HUES6 (cell line): ENCODE measurements at regions not wholly inside any gene's neighbourhood (a gene's known extent, or its start where the extent isn't known, plus 50 kb on each side); places are given as distances from the start of the nearest gene placed in this dataset.

ENCODE experiments used
- H3K27ac ChIP-seq: 2 replicates; pipeline ENCODE4 v1.7.0; 2013; ENCODE audit warnings: low read depth, mild to moderate bottlenecking, low read length, inconsistent platforms
- H3K27me3 ChIP-seq: 2 replicates; pipeline ENCODE4 v1.6.1; 2013; ENCODE audit warnings: low read length; ENCODE audit not compliant: control insufficient read depth, insufficient read depth
- H3K36me3 ChIP-seq: 2 replicates; pipeline ENCODE4 v1.6.1; 2013; ENCODE audit warnings: low read length; ENCODE audit not compliant: control insufficient read depth, insufficient read depth
- H3K4me1 ChIP-seq: 2 replicates; pipeline ENCODE4 v1.6.1; 2013; ENCODE audit warnings: low read length; ENCODE audit not compliant: control insufficient read depth, insufficient read depth
- H3K4me3 ChIP-seq: 2 replicates; pipeline ENCODE4 v1.5.1; 2013; ENCODE audit warnings: low read depth, low read length
- H3K9ac ChIP-seq: one replicate; pipeline ENCODE4 v1.6.1; 2013; ENCODE audit warnings: mild to moderate bottlenecking, low read length
- H3K9me3 ChIP-seq: 2 replicates; pipeline ENCODE4 v1.6.1; 2013; ENCODE audit warnings: low read depth, low read length; ENCODE audit not compliant: control insufficient read depth, insufficient read depth

DNA sequence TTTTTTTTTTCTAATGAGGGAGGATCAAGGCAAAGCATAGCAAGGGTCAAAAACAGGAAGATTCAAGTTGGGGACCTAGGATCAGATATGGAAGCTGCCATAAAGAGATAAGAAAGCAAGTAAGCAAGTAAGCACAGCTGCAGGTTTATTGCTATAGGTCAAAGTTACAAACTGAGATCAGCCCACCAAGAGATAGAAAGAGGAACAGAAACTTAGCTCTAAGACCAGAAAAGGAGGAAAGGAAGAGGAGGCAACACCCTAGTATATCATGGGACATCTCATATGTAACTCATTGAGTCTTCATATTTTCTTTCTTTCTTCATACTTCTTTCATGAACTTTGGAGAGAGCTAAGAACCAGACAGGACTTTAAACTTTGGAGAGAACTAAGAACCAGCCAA, 295.9 kb upstream of the CRIM1 start:
- Histone ChIP-seq H3K9ac (no peak overlapping the region), H3K4me1 (peaks cover 10% of the 10 kb centered on the region; the same call in 1 of the 2 replicates), H3K36me3 (no peaks in the 10 kb centered on the region), H3K27me3 (no peaks in the 10 kb centered on the region), H3K9me3 (no peaks in the 10 kb centered on the region), H3K4me3 (no peak overlapping the region), H3K27ac (no peak overlapping the region)

DNA sequence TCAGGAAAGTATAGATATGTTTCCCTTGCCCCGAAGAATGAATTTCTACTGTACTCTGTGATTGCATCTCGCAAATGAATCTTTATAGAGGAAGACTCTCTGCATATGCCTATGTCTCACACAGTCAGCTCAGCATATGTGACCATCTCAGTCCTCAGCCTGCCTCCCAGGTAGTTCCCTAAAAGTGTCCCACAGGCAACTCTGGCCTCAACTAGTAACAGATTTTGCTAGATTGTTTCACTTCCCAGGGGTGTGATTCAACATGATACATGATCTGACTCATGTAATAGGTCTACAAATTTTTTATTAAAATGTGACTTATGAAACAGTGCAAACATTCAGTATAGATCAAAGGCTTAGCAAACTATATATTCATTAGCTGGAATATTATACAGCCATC, 296.6 kb upstream of the CRIM1 start:
- Histone ChIP-seq H3K9me3 (no peaks in the 10 kb centered on the region), H3K27ac (no peak overlapping the region)

DNA sequence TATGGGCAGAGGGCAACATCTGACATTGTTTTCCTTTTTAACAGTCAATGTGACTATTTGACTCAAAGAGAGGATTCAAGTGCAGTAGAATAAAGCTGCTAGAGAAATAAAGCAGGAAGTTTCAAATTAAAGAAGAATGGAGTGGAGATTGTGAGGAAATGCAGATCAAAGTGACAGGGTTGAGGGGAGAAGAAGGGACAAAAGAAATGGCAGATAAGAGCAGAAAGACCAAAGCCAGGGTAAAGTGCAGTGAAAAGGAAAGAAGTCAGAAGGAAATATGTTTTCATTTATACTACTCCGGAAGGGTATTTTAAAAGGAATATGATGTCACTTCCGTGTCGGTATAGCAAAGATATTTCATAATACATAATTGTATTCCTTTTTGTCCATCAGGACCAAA, 297.5 kb upstream of the CRIM1 start:
- Histone ChIP-seq H3K4me1 (peaks cover 10% of the 10 kb centered on the region; the same call in 1 of the 2 replicates), H3K9me3 (no peaks in the 10 kb centered on the region), H3K9ac (no peak overlapping the region), H3K4me3 (no peak overlapping the region), H3K36me3 (no peaks in the 10 kb centered on the region), H3K27me3 (no peaks in the 10 kb centered on the region), H3K27ac (no peak overlapping the region)

More for the DNA sequence above, 296.6 kb upstream of the CRIM1 start:
- H3K9ac ChIP-seq = no peak overlapping the region
- no peak overlapping the region for H3K4me3 ChIP-seq
- H3K36me3 ChIP-seq = no peaks in the 10 kb centered on the region
- H3K4me1 ChIP-seq = peaks cover 10% of the 10 kb centered on the region; the same call in 1 of the 2 replicates
- no peaks in the 10 kb centered on the region for H3K27me3 ChIP-seq

DNA sequence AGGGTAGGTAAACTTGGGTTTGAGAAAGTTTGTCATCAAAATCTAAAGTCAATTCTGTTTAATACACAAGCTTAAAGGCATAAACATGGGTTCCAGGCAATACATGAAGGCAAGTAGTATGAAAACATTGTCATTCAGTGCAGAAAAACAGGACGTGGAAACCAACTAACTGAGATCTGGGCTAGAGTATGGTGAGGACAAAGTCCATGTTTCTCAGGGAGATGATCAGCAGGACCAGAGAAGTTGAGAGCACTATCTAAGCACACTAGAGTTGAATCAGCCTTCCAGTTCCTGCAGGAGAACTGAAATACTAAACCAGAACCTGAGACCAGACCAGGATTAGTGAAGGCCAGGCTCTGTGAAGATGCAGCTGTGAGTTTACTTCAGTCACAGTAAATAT, 302.8 kb upstream of the CRIM1 start:
- Histone ChIP-seq H3K27me3 (no peaks in the 10 kb centered on the region), H3K9me3 (0 out of 2 replicates have a peak, but pooled peaks cover 3% of the 10 kb centered on the region), H3K27ac (no peak overlapping the region), H3K4me3 (no peak overlapping the region), H3K4me1 (peaks cover under 1% of the 10 kb centered on the region; the same call in 1 of the 2 replicates), H3K9ac (no peak overlapping the region), H3K36me3 (no peaks in the 10 kb centered on the region)

DNA sequence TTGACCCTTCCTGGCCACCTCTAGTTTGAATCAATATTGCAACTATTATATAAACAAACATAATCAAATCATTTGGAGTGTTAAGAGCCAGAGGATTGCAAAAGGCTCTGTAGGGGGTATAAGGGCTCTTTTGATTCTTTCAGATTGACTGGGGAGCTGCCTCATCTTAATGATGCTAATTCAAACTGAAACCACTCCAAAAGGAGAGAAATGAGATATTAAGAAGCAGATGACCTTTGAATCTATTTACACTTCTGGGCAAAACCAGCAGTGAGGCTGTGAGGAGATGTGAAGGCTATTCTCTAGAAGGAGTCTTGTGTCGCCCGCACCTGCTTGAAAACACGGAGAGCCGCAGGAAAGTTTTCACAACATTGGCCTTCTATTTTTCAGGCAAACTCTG, 311.2 kb upstream of the CRIM1 start:
- no peak overlapping the region for H3K9ac ChIP-seq
- H3K27ac ChIP-seq = no peak overlapping the region
- no peaks in the 10 kb centered on the region for H3K4me1 ChIP-seq
- no peaks in the 10 kb centered on the region for H3K27me3 ChIP-seq
- no peak overlapping the region for H3K4me3 ChIP-seq
- H3K36me3 ChIP-seq = no peaks in the 10 kb centered on the region
- 0 out of 2 replicates have a peak, but pooled peaks cover 3% of the 10 kb centered on the region for H3K9me3 ChIP-seq

DNA sequence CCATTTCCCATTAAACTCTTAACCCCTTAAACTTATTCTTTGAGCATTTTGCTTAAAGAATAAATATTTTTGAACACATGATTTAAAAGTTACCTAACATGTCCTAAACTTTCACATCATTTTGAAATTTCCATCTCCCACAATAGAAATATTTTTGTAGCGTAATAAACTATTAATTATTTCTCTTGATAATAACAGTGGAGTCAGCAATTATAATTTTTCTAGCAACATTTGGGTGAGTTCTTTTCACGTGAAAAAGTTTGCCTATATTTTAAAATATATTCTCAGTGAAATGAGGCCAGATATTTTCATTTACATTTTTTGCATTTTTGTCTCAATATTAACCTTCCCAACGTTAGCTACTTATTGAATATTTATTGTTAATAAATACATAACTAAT, 320.4 kb upstream of the CRIM1 start:
- H3K4me3 ChIP-seq = no peak overlapping the region
- no peaks in the 10 kb centered on the region for H3K4me1 ChIP-seq
- H3K9ac ChIP-seq = no peak overlapping the region
- no peaks in the 10 kb centered on the region for H3K9me3 ChIP-seq
- H3K36me3 ChIP-seq = no peaks in the 10 kb centered on the region
- no peak overlapping the region for H3K27ac ChIP-seq
- no peaks in the 10 kb centered on the region for H3K27me3 ChIP-seq

DNA sequence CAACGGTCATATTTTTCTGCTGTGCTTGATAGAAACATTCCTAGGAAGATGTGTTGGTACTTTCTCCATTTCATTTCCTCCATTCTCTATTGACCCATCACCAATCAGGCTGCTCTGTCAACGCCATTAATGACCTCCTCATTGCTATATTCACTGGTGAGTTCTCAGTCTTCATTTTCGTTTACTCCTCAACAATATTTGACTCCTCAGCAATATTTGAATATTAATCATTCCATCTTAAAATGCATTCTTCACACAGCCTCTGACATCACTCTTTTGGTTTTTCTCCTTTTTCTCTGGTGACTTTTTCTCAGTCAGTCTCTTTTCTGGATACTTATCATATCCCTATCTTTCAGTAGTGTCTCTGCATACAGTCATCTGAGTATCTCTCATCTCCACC, 323.5 kb upstream of the CRIM1 start:
- Histone ChIP-seq H3K36me3 (no peaks in the 10 kb centered on the region), H3K27ac (no peak overlapping the region), H3K27me3 (no peaks in the 10 kb centered on the region), H3K4me3 (no peak overlapping the region), H3K9ac (no peak overlapping the region), H3K9me3 (no peaks in the 10 kb centered on the region), H3K4me1 (no peaks in the 10 kb centered on the region)

DNA sequence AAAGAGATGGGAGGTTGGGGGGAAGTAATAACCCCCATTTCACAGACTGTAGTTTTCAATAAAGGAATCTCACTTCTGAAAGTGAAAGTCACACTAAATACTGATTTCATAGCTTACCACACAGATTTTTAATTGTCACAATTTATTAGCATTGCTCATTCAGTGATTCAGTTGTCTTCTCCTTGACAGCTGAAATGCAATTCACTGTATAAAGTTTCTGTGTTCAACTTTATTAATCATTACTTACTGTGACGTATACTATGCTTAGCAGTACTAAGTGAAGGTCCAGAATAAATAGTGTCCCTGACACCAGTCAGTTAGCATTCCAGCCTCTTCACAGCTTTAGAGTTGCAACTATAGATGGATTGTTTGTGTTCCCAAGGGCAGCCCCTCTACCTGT, 324.1 kb upstream of the CRIM1 start:
- Histone ChIP-seq H3K4me3 (no peak overlapping the region), H3K27me3 (no peaks in the 10 kb centered on the region)

DNA sequence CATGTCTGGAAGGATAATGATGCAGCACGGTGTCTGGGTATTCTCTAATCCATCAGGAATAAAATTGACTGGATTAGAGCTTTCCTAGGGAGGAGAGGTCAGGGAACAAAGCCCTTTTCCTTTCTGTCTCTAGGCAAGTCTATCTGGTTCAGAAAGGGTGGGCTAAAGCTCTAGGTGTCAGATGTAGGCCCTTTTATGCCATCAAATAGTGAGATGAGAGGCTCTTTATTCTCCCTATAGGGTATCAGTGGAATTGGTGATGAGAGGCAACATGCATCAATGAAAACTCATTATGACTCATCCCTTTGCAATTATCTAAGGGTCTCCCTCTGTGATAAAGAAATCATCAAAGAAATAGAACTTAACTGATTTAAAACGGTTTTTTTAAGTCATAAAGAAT, 328.0 kb upstream of the CRIM1 start:
- H3K27me3 ChIP-seq = no peaks in the 10 kb centered on the region
- H3K9ac ChIP-seq = no peak overlapping the region
- no peaks in the 10 kb centered on the region for H3K4me1 ChIP-seq
- H3K4me3 ChIP-seq = no peak overlapping the region
- H3K36me3 ChIP-seq = no peaks in the 10 kb centered on the region
- no peaks in the 10 kb centered on the region for H3K9me3 ChIP-seq
- no peak overlapping the region for H3K27ac ChIP-seq

More for the DNA sequence above, 324.1 kb upstream of the CRIM1 start:
- Histone ChIP-seq H3K9me3 (no peaks in the 10 kb centered on the region), H3K9ac (no peak overlapping the region), H3K36me3 (no peaks in the 10 kb centered on the region), H3K4me1 (no peaks in the 10 kb centered on the region), H3K27ac (no peak overlapping the region)

DNA sequence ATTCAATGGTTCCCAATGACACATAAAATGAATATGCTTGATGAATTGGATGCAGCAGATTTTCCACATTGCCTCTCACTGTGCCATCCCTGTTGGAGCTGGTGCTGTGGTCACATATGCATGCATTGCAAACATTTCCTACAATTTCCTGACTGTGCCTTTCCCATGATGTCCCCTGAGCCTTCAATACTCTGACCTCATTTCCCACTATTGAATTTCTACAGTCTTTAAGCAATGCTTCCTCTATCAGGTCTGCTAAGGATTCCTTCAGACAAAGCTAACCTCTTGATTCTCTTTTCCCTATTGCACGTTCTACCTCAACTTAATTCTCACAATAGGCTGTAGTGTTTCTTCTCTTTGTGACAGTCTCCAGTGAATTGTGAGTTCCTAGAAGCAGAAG, 342.5 kb upstream of the CRIM1 start:
- no peak overlapping the region for H3K9ac ChIP-seq
- no peaks in the 10 kb centered on the region for H3K36me3 ChIP-seq
- H3K27ac ChIP-seq = no peak overlapping the region
- no peaks in the 10 kb centered on the region for H3K4me1 ChIP-seq
- H3K27me3 ChIP-seq = no peaks in the 10 kb centered on the region
- no peaks in the 10 kb centered on the region for H3K9me3 ChIP-seq
- no peak overlapping the region for H3K4me3 ChIP-seq

DNA sequence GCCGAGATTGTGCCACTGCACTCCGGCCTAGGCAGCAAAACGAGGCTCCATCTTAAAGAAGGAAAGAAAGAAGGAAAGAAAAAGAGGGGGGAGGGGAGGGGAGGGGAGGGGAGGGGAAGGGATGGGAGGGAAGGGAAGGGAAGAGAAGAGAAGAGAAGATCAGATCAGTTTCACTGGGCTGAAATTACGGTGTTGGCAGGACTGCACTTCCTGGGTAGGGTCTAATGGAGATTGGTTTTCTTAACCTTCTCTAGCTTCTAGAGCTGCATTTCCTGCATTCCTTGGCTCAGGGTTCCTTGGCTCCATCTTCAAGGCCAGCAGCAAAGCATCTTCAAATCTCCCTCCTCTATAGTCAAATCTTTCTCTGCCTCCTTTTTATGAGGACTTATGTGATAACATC, 349.1 kb upstream of the CRIM1 start:
- H3K27me3 ChIP-seq = no peaks in the 10 kb centered on the region
- H3K27ac ChIP-seq = no peak overlapping the region
- H3K9ac ChIP-seq = no peak overlapping the region
- H3K36me3 ChIP-seq = no peaks in the 10 kb centered on the region
- H3K4me3 ChIP-seq = no peak overlapping the region
- no peaks in the 10 kb centered on the region for H3K9me3 ChIP-seq
- no peaks in the 10 kb centered on the region for H3K4me1 ChIP-seq

DNA sequence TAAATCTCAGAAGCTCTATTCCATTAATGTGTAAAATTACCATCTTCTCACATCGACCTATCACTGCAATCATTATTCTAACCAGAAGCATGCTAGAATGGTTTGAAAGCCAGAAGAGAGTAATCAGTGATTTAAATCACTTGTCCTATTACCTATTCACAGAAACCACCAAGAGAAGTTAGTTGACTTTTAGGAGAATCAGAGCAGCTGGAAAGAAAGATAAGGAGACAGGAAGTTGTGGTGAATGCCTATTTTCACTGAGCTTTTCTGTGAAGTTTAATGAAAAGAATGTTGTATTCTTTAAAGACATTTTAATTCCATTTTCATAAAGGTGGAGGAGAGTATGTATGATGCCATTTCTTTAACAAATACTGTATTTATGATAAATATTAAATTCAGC, 352.6 kb upstream of the CRIM1 start:
- H3K27me3 ChIP-seq = no peaks in the 10 kb centered on the region
- no peak overlapping the region for H3K4me3 ChIP-seq
- H3K36me3 ChIP-seq = no peaks in the 10 kb centered on the region
- H3K4me1 ChIP-seq = no peaks in the 10 kb centered on the region
- no peak overlapping the region for H3K27ac ChIP-seq
- no peak overlapping the region for H3K9ac ChIP-seq
- no peaks in the 10 kb centered on the region for H3K9me3 ChIP-seq
